Mesenchymal stem cell (in vitro differentiated cells and primary cell): ENCODE measurements at regions not wholly inside any gene's neighbourhood (a gene's known extent, or its start where the extent isn't known, plus 50 kb on each side); places are given as distances from the start of the nearest gene placed in this dataset.
"Not testable (repeated sequence)": the region's sequence is repeated elsewhere in the genome, so short reads cannot be mapped to it uniquely, and the experiment has no call there.

Experiments
- DNase-seq: peaks from one replicate; pipeline ENCODE4 v3.0.0-alpha.2; 2013
- H2AFZ ChIP-seq: one replicate; pipeline ENCODE4 v1.6.1; 2013; ENCODE audit warnings: low read depth, mild to moderate bottlenecking, control low read depth, inconsistent platforms, low read length, moderate library complexity
- H2AK5ac ChIP-seq: 2 replicates; pipeline ENCODE4 v1.6.1; 2013; ENCODE audit warnings: low read length, moderate library complexity, mild to moderate bottlenecking, inconsistent platforms; ENCODE audit not compliant: severe bottlenecking
- H2BK120ac ChIP-seq: one replicate; pipeline ENCODE4 v1.6.1; 2013; ENCODE audit warnings: low read depth, mild to moderate bottlenecking, inconsistent platforms, low read length, moderate library complexity
- H2BK12ac ChIP-seq, 2 experiments: one replicate each; pipeline ENCODE4 v1.6.1; 2013; ENCODE audit warnings: inconsistent platforms in 2 of 2, low read length in 2 of 2, mild to moderate bottlenecking in 2 of 2, moderate library complexity in 2 of 2, control low read depth in 1 of 2
- H2BK15ac ChIP-seq: one replicate; pipeline ENCODE4 v1.6.1; 2013; ENCODE audit warnings: mild to moderate bottlenecking, low read depth, inconsistent platforms; ENCODE audit not compliant: poor library complexity, severe bottlenecking
- H2BK5ac ChIP-seq: 2 replicates; pipeline ENCODE4 v1.6.1; 2013; ENCODE audit warnings: low read depth, mild to moderate bottlenecking, low read length, control low read depth, inconsistent platforms; ENCODE audit not compliant: poor library complexity, severe bottlenecking
- H3K14ac ChIP-seq, 2 experiments: one replicate each; pipeline ENCODE4 v1.6.1; 2013; ENCODE audit warnings: inconsistent platforms in 2 of 2, low read length in 2 of 2, control low read depth in 1 of 2, mild to moderate bottlenecking in 1 of 2, moderate library complexity in 1 of 2
- H3K18ac ChIP-seq, 2 experiments: one replicate each; pipeline ENCODE4 v1.6.1; 2013; ENCODE audit warnings: inconsistent platforms in 2 of 2, low read length in 2 of 2, control low read depth in 1 of 2, low read depth in 1 of 2, mild to moderate bottlenecking in 1 of 2
- H3K23ac ChIP-seq, 2 experiments: one replicate each; pipeline ENCODE4 v1.6.1; 2013; ENCODE audit warnings: inconsistent platforms in 2 of 2, low read length in 2 of 2, mild to moderate bottlenecking in 2 of 2, moderate library complexity in 2 of 2, control low read depth in 1 of 2
- H3K27ac ChIP-seq: 2 replicates; pipeline ENCODE4 v1.5.1; 2013; ENCODE audit warnings: mild to moderate bottlenecking, moderate library complexity, low read length, control low read depth, inconsistent platforms; ENCODE audit not compliant: poor library complexity, severe bottlenecking
- H3K27me3 ChIP-seq, 2 experiments: 2 replicates each; pipeline versions ENCODE4 v1.6.1 to v1.7.0; 2013; ENCODE audit warnings: low read length in 2 of 2, mild to moderate bottlenecking in 2 of 2, moderate library complexity in 2 of 2, control low read depth in 1 of 2, inconsistent platforms in 1 of 2; ENCODE audit not compliant: control insufficient read depth in 1 of 2, insufficient read depth in 1 of 2
- H3K36me3 ChIP-seq, 2 experiments: 2 replicates each; pipeline versions ENCODE4 v1.6.1 to v1.7.0; 2013; ENCODE audit warnings: low read length in 2 of 2, control low read depth in 1 of 2, inconsistent platforms in 1 of 2, low read depth in 1 of 2, mild to moderate bottlenecking in 1 of 2; ENCODE audit not compliant: insufficient read depth in 2 of 2, control insufficient read depth in 1 of 2
- H3K4ac ChIP-seq, 2 experiments: one replicate each; pipeline ENCODE4 v1.6.1; 2013; ENCODE audit warnings: inconsistent platforms in 2 of 2, low read length in 2 of 2, mild to moderate bottlenecking in 2 of 2, moderate library complexity in 2 of 2, control low read depth in 1 of 2, low read depth in 1 of 2
- H3K4me1 ChIP-seq: 2 replicates; pipeline ENCODE4 v1.6.1; 2013; ENCODE audit warnings: low read depth, low read length, control low read depth; ENCODE audit not compliant: control insufficient read depth, insufficient read depth
- H3K4me2 ChIP-seq: 2 replicates; pipeline ENCODE4 v1.6.1; 2013; ENCODE audit warnings: low read length, mild to moderate bottlenecking, inconsistent platforms; ENCODE audit not compliant: poor library complexity, severe bottlenecking
- H3K4me3 ChIP-seq, 2 experiments: 2 replicates each; pipeline versions ENCODE4 v1.5.1 to v1.7.0; 2013; ENCODE audit warnings: low read length in 2 of 2, mild to moderate bottlenecking in 2 of 2, control low read depth in 1 of 2, low read depth in 1 of 2; ENCODE audit not compliant: insufficient read depth in 1 of 2
- H3K79me1 ChIP-seq: replicated peaks from 2 replicates; pipeline ENCODE4 v1.6.1; 2013; ENCODE audit warnings: mild to moderate bottlenecking, control low read depth, low read length, inconsistent platforms; ENCODE audit not compliant: poor library complexity, severe bottlenecking
- H3K9ac ChIP-seq: 2 replicates; pipeline ENCODE4 v1.7.0; 2013; ENCODE audit warnings: mild to moderate bottlenecking, low read length, moderate library complexity
- H3K9me3 ChIP-seq: 2 replicates; pipeline ENCODE4 v1.7.0; 2013; ENCODE audit warnings: mild to moderate bottlenecking, low read length; ENCODE audit not compliant: control insufficient read depth
- H4K8ac ChIP-seq: one replicate; pipeline ENCODE4 v1.6.1; 2013; ENCODE audit warnings: inconsistent platforms, mild to moderate bottlenecking, low read length, moderate library complexity
- H4K91ac ChIP-seq: one replicate; pipeline ENCODE4 v1.6.1; 2013; ENCODE audit warnings: mild to moderate bottlenecking, low read length, inconsistent platforms
- WGBS: methylation state at CpG from one replicate; pipeline ENCODE4 v1.1.7; 2013; ENCODE audit warnings: mixed read lengths; 5-methylcytosine and 5-hydroxymethylcytosine counted together

- Histone ChIP-seq H2BK120ac (no peak overlapping the region), H3K4me3 (no peak overlapping the region), H3K18ac (no peak overlapping the region), H3K27me3 (peaks cover 0 to 34% of the 10 kb centered on the region in 2 experiments), H2BK12ac (no peak overlapping the region), H3K9ac (no peak overlapping the region), H3K4me2 (no peak overlapping the region), H3K27ac (no peak overlapping the region), H3K23ac (no peak overlapping the region), H4K91ac (no peak overlapping the region), H4K8ac (no peak overlapping the region), H2AFZ (no peak overlapping the region), H2BK15ac (no peak overlapping the region), H3K9me3 (peaks cover 9% of the 10 kb centered on the region), H3K36me3 (no peaks in the 10 kb centered on the region), H3K4ac (no peak overlapping the region), H3K79me1 (no peaks in the 10 kb centered on the region), H2BK5ac (no peak overlapping the region), H3K14ac (no peak overlapping the region), H2AK5ac (no peak overlapping the region), H3K4me1 (peaks cover 4% of the 10 kb centered on the region)
- no peak for DNase-seq
- WGBS, result 95% methylated on average over 7 of the region's 7 CpGs
Measured at GRCh38 chr19:14322889-14323463, 58.3 kb upstream of the ADGRE5 start.

GRCh38 chr19:14320253-14320652, 61.0 kb upstream of the ADGRE5 start:
- Histone ChIP-seq H2BK12ac (no peak overlapping the region), H3K4me1 (peaks cover 1% of the 10 kb centered on the region), H3K23ac (no peak overlapping the region), H3K14ac (no peak overlapping the region), H3K27ac (no peak overlapping the region), H3K4me2 (no peak overlapping the region), H2BK15ac (no peak overlapping the region), H3K79me1 (no peaks in the 10 kb centered on the region), H3K18ac (no peak overlapping the region), H3K4ac (no peak overlapping the region), H2BK5ac (no peak overlapping the region), H3K4me3 (no peak overlapping the region), H3K27me3 (peaks cover 0 to 38% of the 10 kb centered on the region in 2 experiments), H2AFZ (no peak overlapping the region), H3K9me3 (peaks cover 9% of the 10 kb centered on the region), H2AK5ac (no peak overlapping the region), H2BK120ac (no peak overlapping the region), H4K8ac (no peak overlapping the region), H4K91ac (no peak overlapping the region), H3K36me3 (no peaks in the 10 kb centered on the region), H3K9ac (no peak overlapping the region)
- no peak for DNase-seq
- 85% methylated on average over 3 of the region's 3 CpGs for WGBS

GRCh38 chr19:14319720-14320119, 61.5 kb upstream of the ADGRE5 start:
- H3K36me3 ChIP-seq, H2BK12ac ChIP-seq, H2BK120ac ChIP-seq, H3K9ac ChIP-seq, H3K4ac ChIP-seq, H3K79me1 ChIP-seq, H3K14ac ChIP-seq, H4K8ac ChIP-seq, H3K27ac ChIP-seq, H3K18ac ChIP-seq, H3K4me2 ChIP-seq, DNase-seq, H2AK5ac ChIP-seq, H4K91ac ChIP-seq, H3K9me3 ChIP-seq, H3K4me1 ChIP-seq, H3K4me3 ChIP-seq, H2BK5ac ChIP-seq, H2AFZ ChIP-seq, H2BK15ac ChIP-seq, H3K23ac ChIP-seq: not testable (repeated sequence)
- peaks cover 0 to 37% of the 10 kb centered on the region in 2 experiments for H3K27me3 ChIP-seq
- 96% methylated on average over 6 of the region's 6 CpGs for WGBS

- no peak overlapping the region for H3K4me3 ChIP-seq
- H2BK12ac ChIP-seq, result no peak overlapping the region
- peaks cover 9% of the 10 kb centered on the region for H3K9me3 ChIP-seq
- H3K9ac ChIP-seq, result no peak overlapping the region
- H3K4me1 ChIP-seq, result peaks cover 1% of the 10 kb centered on the region
- H2AK5ac ChIP-seq, result no peak overlapping the region
- 64% methylated on average over 12 of the region's 12 CpGs for WGBS
- H2AFZ ChIP-seq, result no peak overlapping the region
- H3K4ac ChIP-seq, result no peak overlapping the region
- no peak overlapping the region for H3K27ac ChIP-seq
- H2BK15ac ChIP-seq, result no peak overlapping the region
- DNase-seq, result no peak
- no peaks in the 10 kb centered on the region for H3K79me1 ChIP-seq
- H4K91ac ChIP-seq, result no peak overlapping the region
- peaks cover 0 to 31% of the 10 kb centered on the region in 2 experiments for H3K27me3 ChIP-seq
- no peak overlapping the region for H3K18ac ChIP-seq
- no peak overlapping the region for H2BK120ac ChIP-seq
- no peaks in the 10 kb centered on the region for H3K36me3 ChIP-seq
- no peak overlapping the region for H2BK5ac ChIP-seq
- H4K8ac ChIP-seq, result no peak overlapping the region
- no peak overlapping the region for H3K4me2 ChIP-seq
- H3K23ac ChIP-seq, result no peak overlapping the region
- peak overlapping the region in 1 of 2 experiments; percentile 26 for H3K14ac ChIP-seq
Measured at GRCh38 chr19:14318873-14319272, 62.4 kb upstream of the ADGRE5 start.
